Panc1 (cell line): ENCODE measurements at regions not wholly inside any gene's neighbourhood (a gene's known extent, or its start where the extent isn't known, plus 50 kb on each side); places are given as distances from the start of the nearest gene placed in this dataset.

Experiments
- ATAC-seq: fragments of 200-7000 bp; cut with Tn5 transposase; 2 replicates; pipeline ENCODE4 v1.9.1; 2020; ENCODE audit warnings: mild to moderate bottlenecking, moderate library complexity
- BruUV-seq: library from RNA; stranded (reverse); fragments of 400-500 nt; replicated peaks from 2 replicates; lab custom pipeline; 2021; lab: Mats Ljungman, UMichigan
- CTCF ChIA-PET: fragments of 300-600 bp; sonication (Branson Sonifier 250); formaldehyde crosslinking; loops from one replicate; lab custom pipeline; 2022; ENCODE audit warnings: antibody characterized with exemption; lab: Charles Lee
- POLR2A ChIA-PET: fragments of 300-600 bp; sonication (Branson Sonifier 250); formaldehyde crosslinking; loops from one replicate; lab custom pipeline; 2022; ENCODE audit warnings: antibody characterized with exemption; lab: Charles Lee
- DNase-seq: peaks from one replicate; pipeline ENCODE4 v3.0.0-alpha.2; 2010; ENCODE audit warnings: low read depth, low spot score
- H3K27ac ChIP-seq: 2 replicates; pipeline ENCODE4 v1.5.1; 2011; ENCODE audit warnings: mild to moderate bottlenecking, low read length, inconsistent platforms
- H3K27me3 ChIP-seq: fragments of 200-500 bp; sonication (Bioruptor generic); 2 replicates; pipeline ENCODE4 v1.6.0; 2014; ENCODE audit warnings: low read length, inconsistent platforms; ENCODE audit not compliant: control insufficient read depth, insufficient read depth
- H3K36me3 ChIP-seq: fragments of 200-500 bp; sonication (Bioruptor generic); 2 replicates; pipeline ENCODE4 v1.5.1; 2014; ENCODE audit warnings: inconsistent platforms, mild to moderate bottlenecking, low read length, moderate library complexity; ENCODE audit not compliant: control insufficient read depth, insufficient read depth
- H3K4me1 ChIP-seq: 2 replicates; pipeline ENCODE4 v1.5.1; 2011; ENCODE audit warnings: inconsistent platforms, mild to moderate bottlenecking, low read length, moderate library complexity; ENCODE audit not compliant: control insufficient read depth, insufficient read depth
- H3K4me3 ChIP-seq, 2 experiments: 2 replicates each; pipeline ENCODE4 v1.5.1; 2011 to 2012; ENCODE audit warnings: low read depth in 2 of 2, low read length in 2 of 2, mild to moderate bottlenecking in 2 of 2, inconsistent platforms in 1 of 2, moderate library complexity in 1 of 2
- H3K9me3 ChIP-seq: fragments of 200-500 bp; sonication (Bioruptor generic); 2 replicates; pipeline ENCODE4 v1.5.1; 2014; ENCODE audit warnings: low read depth, mild to moderate bottlenecking, inconsistent platforms, low read length, moderate library complexity; ENCODE audit not compliant: control insufficient read depth, insufficient read depth
- POLR2AphosphoS5 ChIP-seq: IDR thresholded peaks from 2 replicates; pipeline ENCODE4 v1.6.1; 2012; ENCODE audit warnings: mild to moderate bottlenecking, low read depth, low read length, moderate library complexity
- REST ChIP-seq, 2 experiments: IDR thresholded peaks; 2 replicates each; pipeline ENCODE4 v1.6.1; 2011 to 2012; ENCODE audit warnings: low read depth in 2 of 2, control low read depth in 1 of 2, low read length in 1 of 2, mild to moderate bottlenecking in 1 of 2, moderate library complexity in 1 of 2; ENCODE audit not compliant: insufficient read depth in 1 of 2
- SIN3A ChIP-seq: IDR thresholded peaks from 2 replicates; pipeline ENCODE4 v1.6.1; 2012; ENCODE audit warnings: low read depth, mild to moderate bottlenecking, low read length, moderate library complexity, borderline replicate concordance; ENCODE audit not compliant: insufficient read depth
- TCF7L2 ChIP-seq: IDR thresholded peaks from 2 replicates; pipeline ENCODE4 v1.6.1; 2011; ENCODE audit warnings: mild to moderate bottlenecking, low read depth, low read length, inconsistent platforms
- in situ Hi-C: cut with HindIII; loops from 2 replicates; pipeline ENCODE4 v1.10.0; 2016; ENCODE audit warnings: low sequenced_read_pairs, low pct_unique_long_range_greater_than_20kb
- intact Hi-C: fragments of 100-400 bp; cut with micrococcal nuclease; formaldehyde crosslinking; loops from one replicate; pipeline ENCODE4 v1.10.0; 2022; ENCODE audit not compliant: unreplicated experiment
- TF ChIP-seq, protein P1 (sequence below): fragments of 450-650 bp; IDR thresholded peaks from 2 replicates; pipeline ENCODE4 v1.5.1; 2017; ENCODE audit warnings: mild to moderate bottlenecking

GRCh38 chr13:108419768-108420167 lies 150.2 kb downstream of the TNFSF13B start:
- Histone ChIP-seq H3K4me1 (no peaks in the 10 kb centered on the region), H3K36me3 (no peaks in the 10 kb centered on the region), H3K27ac (no peak overlapping the region), H3K27me3 (no peaks in the 10 kb centered on the region), H3K9me3 (no peaks in the 10 kb centered on the region), H3K4me3 (no peak overlapping the region)
- ChIA-PET POLR2A (no interaction called here), CTCF (no interaction called here)
- TF ChIP-seq, protein P1, sequence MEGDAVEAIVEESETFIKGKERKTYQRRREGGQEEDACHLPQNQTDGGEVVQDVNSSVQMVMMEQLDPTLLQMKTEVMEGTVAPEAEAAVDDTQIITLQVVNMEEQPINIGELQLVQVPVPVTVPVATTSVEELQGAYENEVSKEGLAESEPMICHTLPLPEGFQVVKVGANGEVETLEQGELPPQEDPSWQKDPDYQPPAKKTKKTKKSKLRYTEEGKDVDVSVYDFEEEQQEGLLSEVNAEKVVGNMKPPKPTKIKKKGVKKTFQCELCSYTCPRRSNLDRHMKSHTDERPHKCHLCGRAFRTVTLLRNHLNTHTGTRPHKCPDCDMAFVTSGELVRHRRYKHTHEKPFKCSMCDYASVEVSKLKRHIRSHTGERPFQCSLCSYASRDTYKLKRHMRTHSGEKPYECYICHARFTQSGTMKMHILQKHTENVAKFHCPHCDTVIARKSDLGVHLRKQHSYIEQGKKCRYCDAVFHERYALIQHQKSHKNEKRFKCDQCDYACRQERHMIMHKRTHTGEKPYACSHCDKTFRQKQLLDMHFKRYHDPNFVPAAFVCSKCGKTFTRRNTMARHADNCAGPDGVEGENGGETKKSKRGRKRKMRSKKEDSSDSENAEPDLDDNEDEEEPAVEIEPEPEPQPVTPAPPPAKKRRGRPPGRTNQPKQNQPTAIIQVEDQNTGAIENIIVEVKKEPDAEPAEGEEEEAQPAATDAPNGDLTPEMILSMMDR: no peak
- TF ChIP-seq REST (IDR thresholded peaks at IDR 0.05; ENCODE audit: insufficient read depth in 1 of 2, low read depth in 2 of 2, low read length in 1 of 2) (no peak), SIN3A (no peak), TCF7L2 (no peak), POLR2AphosphoS5 (no peak)
- intact Hi-C loops: no loop called here
- BruUV-seq: no TSS peak
- DNase-seq (no peak), ATAC-seq (no peak)
- in situ Hi-C loops: no loop called here

GRCh38 chr13:108425056-108425455 lies 155.5 kb downstream of the TNFSF13B start:
- no peak overlapping the region for H3K27ac ChIP-seq
- ChIA-PET POLR2A (no interaction called here), CTCF (no interaction called here)
- no TSS peak for BruUV-seq
- H3K27me3 ChIP-seq: no peaks in the 10 kb centered on the region
- TF ChIP-seq, protein P1: no peak
- TF ChIP-seq REST (IDR thresholded peaks at IDR 0.05; ENCODE audit: insufficient read depth in 1 of 2, low read depth in 2 of 2, low read length in 1 of 2) (no peak), POLR2AphosphoS5 (no peak), TCF7L2 (no peak), SIN3A (no peak)
- no peak for DNase-seq
- no peaks in the 10 kb centered on the region for H3K9me3 ChIP-seq
- in situ Hi-C loops (no loop called here), intact Hi-C loops (no loop called here)
- ATAC-seq: no peak
- no peaks in the 10 kb centered on the region for H3K4me1 ChIP-seq
- no peaks in the 10 kb centered on the region for H3K36me3 ChIP-seq
- H3K4me3 ChIP-seq: no peak overlapping the region
